NCI-H345 treated with DMSO at 0.1 percent for 48 hours (cell line): ENCODE measurements at regions not wholly inside any gene's neighbourhood (a gene's known extent, or its start where the extent isn't known, plus 50 kb on each side); places are given as distances from the start of the nearest gene placed in this dataset.

Source experiments
- DNase-seq: peaks from one replicate; lab custom pipeline; 2025; ENCODE audit not compliant: unreplicated experiment; lab: John Stamatoyannopoulos, UW

GRCh38 chr7:130989101-130989795 lies 255.2 kb upstream of the KLF14 start:
- DNase-seq: no peak

- no peak for DNase-seq
These were observed 256.3 kb upstream of the KLF14 start for GRCh38 chr7:130990178-130990832.

- DNase-seq: no peak
These were observed 259.8 kb upstream of the KLF14 start for GRCh38 chr7:130993671-130994365.

GRCh38 chr7:130994378-130995115 lies 260.5 kb upstream of the KLF14 start:
- DNase-seq: no peak

- DNase-seq: no peak
These were observed 261.5 kb upstream of the KLF14 start for GRCh38 chr7:130995252-130996081.

GRCh38 chr7:130996205-130996832 lies 262.3 kb upstream of the KLF14 start:
- DNase-seq: no peak

- DNase-seq: peak; percentile 20
These were observed 262.8 kb upstream of the KLF14 start for GRCh38 chr7:130996833-130997231.

GRCh38 chr7:130998993-130999602 lies 265.1 kb upstream of the KLF14 start:
- no peak for DNase-seq

- DNase-seq: no peak
These were observed 265.9 kb upstream of the KLF14 start for GRCh38 chr7:130999926-131000325.

GRCh38 chr7:131000389-131000788 lies 266.4 kb upstream of the KLF14 start:
- DNase-seq: no peak

- no peak for DNase-seq
These were observed 266.9 kb upstream of the KLF14 start for GRCh38 chr7:131000873-131001272.

GRCh38 chr7:131002600-131002999 lies 268.6 kb upstream of the KLF14 start:
- DNase-seq: no peak

- DNase-seq: no peak
These were observed 269.6 kb upstream of the KLF14 start for GRCh38 chr7:131003634-131004033.

GRCh38 chr7:131004371-131004770 lies 270.4 kb upstream of the KLF14 start:
- DNase-seq: no peak

GRCh38 chr7:131007439-131008330 lies 273.7 kb upstream of the KLF14 start:
- DNase-seq: no peak

GRCh38 chr7:131008840-131009711 lies 275.1 kb upstream of the KLF14 start:
- DNase-seq: no peak

GRCh38 chr7:131010029-131010716 lies 276.2 kb upstream of the KLF14 start:
- no peak for DNase-seq
